ENCODE measurements at regions not wholly inside any gene's neighbourhood (a gene's known extent, or its start where the extent isn't known, plus 50 kb on each side); places are given as distances from the start of the nearest gene placed in this dataset.

DNA sequence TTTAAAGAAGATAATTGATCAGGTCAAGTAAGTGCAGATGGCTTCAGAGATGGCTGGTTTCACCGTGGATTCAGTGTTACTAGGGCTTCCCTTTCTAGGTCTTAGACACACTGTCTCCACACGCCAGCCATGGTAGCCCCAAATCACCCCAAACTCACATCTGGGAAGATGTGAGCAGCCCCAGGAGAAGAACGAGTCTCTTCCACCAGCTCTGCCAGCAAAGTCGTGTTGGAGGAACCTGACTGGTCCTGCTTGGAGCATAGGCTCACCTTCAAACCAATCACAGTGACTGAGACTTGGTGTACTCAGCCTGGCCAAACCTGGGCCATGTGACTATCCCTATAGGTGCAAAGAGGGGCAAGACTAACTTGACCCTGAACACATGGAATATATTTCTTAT lies 296.7 kb downstream of the RPLP1 start:
- ChIA-PET POLR2A (no interaction called here), CTCF (interaction anchor here (0.7 to 1.2 kb wide), 2 partner anchors 11 to 21 kb away, joined by 4 to 6 read pairs; no protein-coding TSS in a partner anchor)
- peaks cover 7% of the 10 kb centered on the region; the same call in 1 of the 2 replicates for H3K9me3 ChIP-seq
- no peak overlapping the region for H2AFZ ChIP-seq (ENCODE audit: low read depth)
- H3K4me2 ChIP-seq: no peak overlapping the region
- no peaks in the 10 kb centered on the region; the same call in 1 of the 2 replicates for H3K27me3 ChIP-seq (ENCODE audit: insufficient read depth)
- WGBS (ENCODE audit: low lambda C conversion rate): 56% methylated on average over 4 of the region's 4 CpGs
- H3K79me2 ChIP-seq (ENCODE audit: insufficient read depth): no peaks in the 10 kb centered on the region
- no peaks in the 10 kb centered on the region for H3F3A ChIP-seq (replicated peaks; ENCODE audit: insufficient read depth)
- H3K9ac ChIP-seq: no peak overlapping the region
- H3K27ac ChIP-seq (ENCODE audit: low read depth in 2 of 2, low read length in 1 of 2): no peak overlapping the region
- H3K36me3 ChIP-seq (replicated peaks in 1 of 2; ENCODE audit: control insufficient read depth in 1 of 2, insufficient read depth in 2 of 2, low read length in 1 of 2): no peaks in the 10 kb centered on the region
- H4K20me1 ChIP-seq (ENCODE audit: insufficient read depth): no peaks in the 10 kb centered on the region
- H3K4me1 ChIP-seq (ENCODE audit: control insufficient read depth in 1 of 2, insufficient read depth in 2 of 2, low read depth in 1 of 2, low read length in 1 of 2): peaks cover 0 to 5% of the 10 kb centered on the region in 2 experiments; a peak in 1 of 4 replicates
- no peak for DNase-seq
- TF ChIP-seq RFX5 (IDR thresholded peaks at IDR 0.05; ENCODE audit: low read length) (no peak), NFIC (IDR thresholded peaks at IDR 0.05; ENCODE audit: borderline replicate concordance) (no peak), MXI1 (IDR thresholded peaks at IDR 0.05; ENCODE audit: low read depth, low read length) (no peak), TCF12 (IDR thresholded peaks at IDR 0.05) (no peak), POLR2AphosphoS5 (IDR thresholded peaks at IDR 0.05; ENCODE audit: low read depth, low read length) (no peak), SIN3A (IDR thresholded peaks at IDR 0.05; ENCODE audit: borderline replicate concordance, low read depth, low read length) (no peak), FOXM1 (IDR thresholded peaks at IDR 0.05; ENCODE audit: low read depth) (no peak), CHD2 (IDR thresholded peaks at IDR 0.05; ENCODE audit: low read length, partially characterized antibody) (no peak), FOSL2 (IDR thresholded peaks at IDR 0.05; ENCODE audit: borderline replicate concordance, low read depth) (no peak), GABPA (IDR thresholded peaks at IDR 0.05; ENCODE audit: low read depth) (no peak), JUND (IDR thresholded peaks at IDR 0.05) (no peak), TAF1 (IDR thresholded peaks at IDR 0.05; ENCODE audit: borderline replicate concordance, low read depth, low read length) (no peak)
- TF ChIP-seq, protein P1, sequence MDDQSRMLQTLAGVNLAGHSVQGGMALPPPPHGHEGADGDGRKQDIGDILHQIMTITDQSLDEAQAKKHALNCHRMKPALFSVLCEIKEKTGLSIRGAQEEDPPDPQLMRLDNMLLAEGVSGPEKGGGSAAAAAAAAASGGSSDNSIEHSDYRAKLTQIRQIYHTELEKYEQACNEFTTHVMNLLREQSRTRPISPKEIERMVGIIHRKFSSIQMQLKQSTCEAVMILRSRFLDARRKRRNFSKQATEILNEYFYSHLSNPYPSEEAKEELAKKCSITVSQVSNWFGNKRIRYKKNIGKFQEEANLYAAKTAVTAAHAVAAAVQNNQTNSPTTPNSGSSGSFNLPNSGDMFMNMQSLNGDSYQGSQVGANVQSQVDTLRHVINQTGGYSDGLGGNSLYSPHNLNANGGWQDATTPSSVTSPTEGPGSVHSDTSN (IDR thresholded peaks at IDR 0.05): no peak
- TF ChIP-seq, protein P2, sequence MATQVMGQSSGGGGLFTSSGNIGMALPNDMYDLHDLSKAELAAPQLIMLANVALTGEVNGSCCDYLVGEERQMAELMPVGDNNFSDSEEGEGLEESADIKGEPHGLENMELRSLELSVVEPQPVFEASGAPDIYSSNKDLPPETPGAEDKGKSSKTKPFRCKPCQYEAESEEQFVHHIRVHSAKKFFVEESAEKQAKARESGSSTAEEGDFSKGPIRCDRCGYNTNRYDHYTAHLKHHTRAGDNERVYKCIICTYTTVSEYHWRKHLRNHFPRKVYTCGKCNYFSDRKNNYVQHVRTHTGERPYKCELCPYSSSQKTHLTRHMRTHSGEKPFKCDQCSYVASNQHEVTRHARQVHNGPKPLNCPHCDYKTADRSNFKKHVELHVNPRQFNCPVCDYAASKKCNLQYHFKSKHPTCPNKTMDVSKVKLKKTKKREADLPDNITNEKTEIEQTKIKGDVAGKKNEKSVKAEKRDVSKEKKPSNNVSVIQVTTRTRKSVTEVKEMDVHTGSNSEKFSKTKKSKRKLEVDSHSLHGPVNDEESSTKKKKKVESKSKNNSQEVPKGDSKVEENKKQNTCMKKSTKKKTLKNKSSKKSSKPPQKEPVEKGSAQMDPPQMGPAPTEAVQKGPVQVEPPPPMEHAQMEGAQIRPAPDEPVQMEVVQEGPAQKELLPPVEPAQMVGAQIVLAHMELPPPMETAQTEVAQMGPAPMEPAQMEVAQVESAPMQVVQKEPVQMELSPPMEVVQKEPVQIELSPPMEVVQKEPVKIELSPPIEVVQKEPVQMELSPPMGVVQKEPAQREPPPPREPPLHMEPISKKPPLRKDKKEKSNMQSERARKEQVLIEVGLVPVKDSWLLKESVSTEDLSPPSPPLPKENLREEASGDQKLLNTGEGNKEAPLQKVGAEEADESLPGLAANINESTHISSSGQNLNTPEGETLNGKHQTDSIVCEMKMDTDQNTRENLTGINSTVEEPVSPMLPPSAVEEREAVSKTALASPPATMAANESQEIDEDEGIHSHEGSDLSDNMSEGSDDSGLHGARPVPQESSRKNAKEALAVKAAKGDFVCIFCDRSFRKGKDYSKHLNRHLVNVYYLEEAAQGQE (IDR thresholded peaks at IDR 0.05; ENCODE audit: low read depth, low read length): no peak
- TF ChIP-seq, protein P3, sequence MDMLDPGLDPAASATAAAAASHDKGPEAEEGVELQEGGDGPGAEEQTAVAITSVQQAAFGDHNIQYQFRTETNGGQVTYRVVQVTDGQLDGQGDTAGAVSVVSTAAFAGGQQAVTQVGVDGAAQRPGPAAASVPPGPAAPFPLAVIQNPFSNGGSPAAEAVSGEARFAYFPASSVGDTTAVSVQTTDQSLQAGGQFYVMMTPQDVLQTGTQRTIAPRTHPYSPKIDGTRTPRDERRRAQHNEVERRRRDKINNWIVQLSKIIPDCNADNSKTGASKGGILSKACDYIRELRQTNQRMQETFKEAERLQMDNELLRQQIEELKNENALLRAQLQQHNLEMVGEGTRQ (IDR thresholded peaks at IDR 0.05; ENCODE audit: borderline replicate concordance, low read depth, low read length): no peak
- TF ChIP-seq, protein P4, sequence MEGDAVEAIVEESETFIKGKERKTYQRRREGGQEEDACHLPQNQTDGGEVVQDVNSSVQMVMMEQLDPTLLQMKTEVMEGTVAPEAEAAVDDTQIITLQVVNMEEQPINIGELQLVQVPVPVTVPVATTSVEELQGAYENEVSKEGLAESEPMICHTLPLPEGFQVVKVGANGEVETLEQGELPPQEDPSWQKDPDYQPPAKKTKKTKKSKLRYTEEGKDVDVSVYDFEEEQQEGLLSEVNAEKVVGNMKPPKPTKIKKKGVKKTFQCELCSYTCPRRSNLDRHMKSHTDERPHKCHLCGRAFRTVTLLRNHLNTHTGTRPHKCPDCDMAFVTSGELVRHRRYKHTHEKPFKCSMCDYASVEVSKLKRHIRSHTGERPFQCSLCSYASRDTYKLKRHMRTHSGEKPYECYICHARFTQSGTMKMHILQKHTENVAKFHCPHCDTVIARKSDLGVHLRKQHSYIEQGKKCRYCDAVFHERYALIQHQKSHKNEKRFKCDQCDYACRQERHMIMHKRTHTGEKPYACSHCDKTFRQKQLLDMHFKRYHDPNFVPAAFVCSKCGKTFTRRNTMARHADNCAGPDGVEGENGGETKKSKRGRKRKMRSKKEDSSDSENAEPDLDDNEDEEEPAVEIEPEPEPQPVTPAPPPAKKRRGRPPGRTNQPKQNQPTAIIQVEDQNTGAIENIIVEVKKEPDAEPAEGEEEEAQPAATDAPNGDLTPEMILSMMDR (IDR thresholded peaks at IDR 0.05): no peak
- no peaks in the 10 kb centered on the region for H3K9me2 ChIP-seq
- no peak overlapping the region for H3K4me3 ChIP-seq (ENCODE audit: low read depth in 2 of 2, low read length in 1 of 2)

All from SK-N-SH (cell line).